ENCODE measurements at regions not wholly inside any gene's neighbourhood (a gene's known extent, or its start where the extent isn't known, plus 50 kb on each side); places are given as distances from the start of the nearest gene placed in this dataset.

DNA sequence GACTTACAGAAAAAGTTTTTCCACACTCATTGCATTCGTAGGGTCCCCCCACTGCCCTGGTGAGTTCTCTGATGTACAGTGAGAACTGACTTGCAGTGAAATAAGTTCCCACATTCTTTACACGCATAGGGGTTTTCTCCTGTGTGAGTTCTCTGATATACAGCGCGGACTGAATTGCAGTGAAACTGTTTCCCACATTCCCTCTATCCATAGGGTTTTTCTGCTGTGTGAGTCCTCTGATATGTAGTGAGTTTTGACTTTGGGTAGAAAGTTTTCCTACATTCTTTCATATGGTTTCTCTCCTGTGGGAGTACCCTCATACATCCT, 147.0 kb downstream of the GLRX3 start:
- Histone ChIP-seq H3K27me3 (ENCODE audit: control insufficient read depth, insufficient read depth, low read length) (no peaks in the 10 kb centered on the region), H3K4me1 (ENCODE audit: control insufficient read depth, insufficient read depth, low read length) (no peaks in the 10 kb centered on the region), H2AFZ (replicated peaks; ENCODE audit: low read length, poor library complexity) (no peak overlapping the region), H3K36me3 (ENCODE audit: control insufficient read depth, insufficient read depth, low read length) (no peaks in the 10 kb centered on the region), H3K23ac (ENCODE audit: low read depth, low read length) (no peak overlapping the region), H3K27ac (ENCODE audit: insufficient read depth, low read length) (no peak overlapping the region), H3K79me1 (ENCODE audit: low read depth in 1 of 2, low read length in 2 of 2) (no peaks in the 10 kb centered on the region), H3K4ac (ENCODE audit: low read depth, low read length) (no peak overlapping the region), H3K56ac (ENCODE audit: extremely low read depth, insufficient read depth, low read length) (no peak overlapping the region), H3K4me2 (ENCODE audit: low read depth, low read length) (no peak overlapping the region), H4K20me1 (ENCODE audit: insufficient read depth, low read length) (no peaks in the 10 kb centered on the region), H2AK9ac (replicated peaks; ENCODE audit: low read depth, low read length, poor library complexity) (no peak overlapping the region), H2BK20ac (ENCODE audit: low read depth, low read length) (no peak overlapping the region), H4K5ac (ENCODE audit: low read depth, low read length) (no peak overlapping the region), H2BK15ac (ENCODE audit: low read depth, low read length) (no peak overlapping the region), H4K8ac (ENCODE audit: low read depth in 2 of 2, low read length in 2 of 2) (no peak overlapping the region), H3K9me1 (ENCODE audit: insufficient read depth, low read length) (no peaks in the 10 kb centered on the region), H2BK120ac (ENCODE audit: low read depth, low read length) (no peak overlapping the region), H3K4me3 (ENCODE audit: insufficient read depth, low read depth, low read length) (no peak overlapping the region), H3K18ac (ENCODE audit: low read depth, low read length) (no peak overlapping the region), H3K14ac (replicated peaks; ENCODE audit: low read depth, low read length) (no peak overlapping the region), H2BK5ac (ENCODE audit: low read depth, low read length, poor library complexity, severe bottlenecking) (no peak overlapping the region), H3K9ac (ENCODE audit: low read depth, low read length) (no peak overlapping the region), H3K9me3 (ENCODE audit: control insufficient read depth, insufficient read depth, low read length) (peaks cover 47% of the 10 kb centered on the region), H2AK5ac (ENCODE audit: low read depth, low read length) (no peak overlapping the region), H4K91ac (ENCODE audit: insufficient read depth, low read depth, low read length) (no peak overlapping the region)
- DNase-seq = no peak
- POLR2A ChIA-PET (ENCODE audit: unreplicated experiment) = no interaction called here
- WGBS, 2 experiments (ENCODE audit: extremely low coverage in 2 of 2, insufficient read length in 1 of 2) = no CpG with 5 or more reads among the region's 4 CpGs
- intact Hi-C loops (cut with micrococcal nuclease) = no loop called here
- ATAC-seq (ENCODE audit: low read depth) = no peak
- dilution Hi-C loops (cut with HindIII; ENCODE audit: low sequenced_read_pairs, unreplicated experiment) = no loop called here
- no peak for TF ChIP-seq MAZ (IDR thresholded peaks at IDR 0.05; ENCODE audit: borderline replicate concordance, low read depth, low read length)
- TF ChIP-seq FOS (IDR thresholded peaks at IDR 0.05; ENCODE audit: low read depth, low read length) = no peak
- TF ChIP-seq BHLHE40 (IDR thresholded peaks at IDR 0.05; ENCODE audit: low read depth, low read length) = no peak
- no peak for TF ChIP-seq NFE2L2 (IDR thresholded peaks at IDR 0.05; ENCODE audit: low read depth, low read length)
- TF ChIP-seq POLR2A (IDR thresholded peaks at IDR 0.05; ENCODE audit: low read depth, low read length) = no peak
- TF ChIP-seq USF2 (IDR thresholded peaks at IDR 0.05; ENCODE audit: low read depth, low read length) = no peak
- TF ChIP-seq RCOR1 (IDR thresholded peaks at IDR 0.05; ENCODE audit: insufficient replicate concordance, low read length) = no peak
- TF ChIP-seq, protein P1, sequence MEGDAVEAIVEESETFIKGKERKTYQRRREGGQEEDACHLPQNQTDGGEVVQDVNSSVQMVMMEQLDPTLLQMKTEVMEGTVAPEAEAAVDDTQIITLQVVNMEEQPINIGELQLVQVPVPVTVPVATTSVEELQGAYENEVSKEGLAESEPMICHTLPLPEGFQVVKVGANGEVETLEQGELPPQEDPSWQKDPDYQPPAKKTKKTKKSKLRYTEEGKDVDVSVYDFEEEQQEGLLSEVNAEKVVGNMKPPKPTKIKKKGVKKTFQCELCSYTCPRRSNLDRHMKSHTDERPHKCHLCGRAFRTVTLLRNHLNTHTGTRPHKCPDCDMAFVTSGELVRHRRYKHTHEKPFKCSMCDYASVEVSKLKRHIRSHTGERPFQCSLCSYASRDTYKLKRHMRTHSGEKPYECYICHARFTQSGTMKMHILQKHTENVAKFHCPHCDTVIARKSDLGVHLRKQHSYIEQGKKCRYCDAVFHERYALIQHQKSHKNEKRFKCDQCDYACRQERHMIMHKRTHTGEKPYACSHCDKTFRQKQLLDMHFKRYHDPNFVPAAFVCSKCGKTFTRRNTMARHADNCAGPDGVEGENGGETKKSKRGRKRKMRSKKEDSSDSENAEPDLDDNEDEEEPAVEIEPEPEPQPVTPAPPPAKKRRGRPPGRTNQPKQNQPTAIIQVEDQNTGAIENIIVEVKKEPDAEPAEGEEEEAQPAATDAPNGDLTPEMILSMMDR (conservative IDR thresholded peaks at IDR 0.05; ENCODE audit: low read depth, low read length) = no peak
- no peak for TF ChIP-seq CEBPB (IDR thresholded peaks at IDR 0.05; ENCODE audit: low read depth, low read length)
- in situ Hi-C loops (cut with MboI; ENCODE audit: low sequenced_read_pairs) = no loop called here
- BruUV-seq (replicated peaks) = no TSS peak
- CTCF ChIA-PET = no interaction called here
